HepG2 (cell line): ENCODE measurements at regions not wholly inside any gene's neighbourhood (a gene's known extent, or its start where the extent isn't known, plus 50 kb on each side); places are given as distances from the start of the nearest gene placed in this dataset.

Experiments used
- ATAC-seq: fragments of 200-7000 bp; cut with Tn5 transposase; 3 replicates; pipeline ENCODE4 v1.9.1; 2020; ENCODE audit warnings: mild to moderate bottlenecking, moderate library complexity
- BruUV-seq: library from RNA; stranded (reverse); fragments of 400-500 nt; replicated peaks from 2 replicates; lab custom pipeline; 2021; lab: Mats Ljungman, UMichigan
- CTCF ChIA-PET: fragments of 300-600 bp; formaldehyde crosslinking; extraction: SDS; loops from one replicate; lab custom pipeline; 2021; ENCODE audit warnings: low total read pairs, inconsistent platforms, low intra/inter-chr PET ratio; lab: Yijun Ruan, JAX
- POLR2A ChIA-PET: fragments of 350-600 bp; sonication (Branson Sonifier 250); formaldehyde crosslinking; loops from one replicate; lab custom pipeline; 2020; ENCODE audit warnings: antibody characterized with exemption, inconsistent platforms; lab: Yijun Ruan, JAX
- DNase-seq: peaks from one replicate; pipeline ENCODE4 v3.0.0-alpha.2; 2015; ENCODE audit warnings: low spot score
- FAIRE-seq: peaks from 3 replicates; lab custom pipeline; 2011; peaks lifted over from hg19 to GRCh38; lab: Jason Lieb, UNC
- H2AFZ ChIP-seq: one replicate; pipeline ENCODE4 v1.6.1; 2011; ENCODE audit warnings: low read length, inconsistent platforms
- H3K27ac ChIP-seq: fragments of 300-600 bp; 3 replicates; pipeline ENCODE4 v1.8.0; 2011; ENCODE audit warnings: mixed run types, mild to moderate bottlenecking, mixed read lengths, low read length, inconsistent platforms; ENCODE audit not compliant: insufficient read depth; ENCODE audit errors: extremely low read length
- H3K27me3 ChIP-seq, 2 experiments: fragments of 200-600 bp in 1 of 2; 2 replicates in 1 of 2; 3 replicates in 1 of 2; pipeline versions ENCODE4 v1.6.0 to v1.8.0; 2011; ENCODE audit warnings: low read length in 2 of 2, mild to moderate bottlenecking in 2 of 2, moderate library complexity in 2 of 2, inconsistent platforms in 1 of 2; ENCODE audit not compliant: insufficient read depth in 2 of 2, control insufficient read depth in 1 of 2
- H3K36me3 ChIP-seq, 2 experiments: fragments of 200-600 bp in 1 of 2; replicated peaks in 1 of 2; 2 replicates in 1 of 2; 3 replicates in 1 of 2; pipeline versions ENCODE4 v1.5.1 to v1.8.0; 2011; ENCODE audit warnings: low read length in 2 of 2, inconsistent platforms in 1 of 2; ENCODE audit not compliant: insufficient read depth in 2 of 2, control insufficient read depth in 1 of 2
- H3K4me1 ChIP-seq: 2 replicates; pipeline ENCODE4 v1.5.1; 2012; ENCODE audit warnings: low read length, inconsistent platforms; ENCODE audit not compliant: insufficient read depth
- H3K4me2 ChIP-seq: 2 replicates; pipeline ENCODE4 v1.6.0; 2011; ENCODE audit warnings: low read depth, low read length, inconsistent platforms
- H3K4me3 ChIP-seq, 3 experiments: fragments of 200-600 bp in 1 of 3; sonication (generic), shearing (Covaris generic) in 1 of 3; replicated peaks in 1 of 3; 2 replicates each; pipeline ENCODE4 v1.5.1; 2011 to 2016; ENCODE audit warnings: low read length in 3 of 3, inconsistent platforms in 2 of 3, low read depth in 2 of 3, mild to moderate bottlenecking in 2 of 3, control low read depth in 1 of 3, mixed read lengths in 1 of 3; ENCODE audit not compliant: insufficient read depth in 1 of 3
- H3K79me2 ChIP-seq: one replicate; pipeline ENCODE4 v1.6.1; 2011; ENCODE audit warnings: low read length, inconsistent platforms; ENCODE audit not compliant: insufficient read depth
- H3K9ac ChIP-seq: 2 replicates; pipeline ENCODE4 v1.6.0; 2011; ENCODE audit warnings: mild to moderate bottlenecking, low read depth, low read length, inconsistent platforms; ENCODE audit not compliant: insufficient read depth
- H3K9me3 ChIP-seq: 2 replicates; pipeline ENCODE4 v1.5.1; 2012; ENCODE audit warnings: mild to moderate bottlenecking, low read length
- H4K20me1 ChIP-seq: 2 replicates; pipeline ENCODE4 v1.6.0; 2011; ENCODE audit warnings: inconsistent platforms, mild to moderate bottlenecking, low read length, moderate library complexity; ENCODE audit not compliant: insufficient read depth
- CENPT ChIP-seq: sonication (generic); formaldehyde crosslinking; IDR thresholded peaks from 2 replicates; pipeline ENCODE4 v1.8.0; 2022; ENCODE audit warnings: low read depth, mild to moderate bottlenecking, moderate library complexity, missing genetic modification reagents
- CREBL2 ChIP-seq: sonication (generic); formaldehyde crosslinking; IDR thresholded peaks from 2 replicates; pipeline ENCODE4 v1.8.1; 2023; ENCODE audit warnings: missing genetic modification reagents, mild to moderate bottlenecking, borderline replicate concordance
- DRAP1 ChIP-seq: IDR thresholded peaks from 2 replicates; pipeline ENCODE4 v1.6.1; 2016; ENCODE audit warnings: missing genetic modification reagents, missing compliant biosample characterization
- FOXA1 ChIP-seq, 2 experiments: fragments of 450-650 bp in 1 of 2; sonication (generic) in 1 of 2; formaldehyde crosslinking in 1 of 2; IDR thresholded peaks; 2 replicates each; pipeline versions ENCODE4 v1.4.0 to v1.6.1; 2016 to 2020; ENCODE audit warnings: missing genetic modification reagents in 1 of 2
- HMG20B ChIP-seq: conservative IDR thresholded peaks from 2 replicates; pipeline ENCODE4 v1.6.1; 2016; ENCODE audit warnings: missing genetic modification reagents, missing compliant biosample characterization
- KDM1A ChIP-seq: IDR thresholded peaks from 2 replicates; pipeline ENCODE4 v1.6.1; 2016; ENCODE audit warnings: missing compliant biosample characterization
- NBN ChIP-seq: fragments of 450-650 bp; conservative IDR thresholded peaks from 2 replicates; pipeline ENCODE4 v1.6.1; 2017
- PLRG1 ChIP-seq: fragments of 450-650 bp; conservative IDR thresholded peaks from 2 replicates; pipeline ENCODE4 v1.6.1; 2016
- RAD51 ChIP-seq: fragments of 450-650 bp; IDR thresholded peaks from 2 replicates; pipeline ENCODE4 v1.6.1; 2016; ENCODE audit warnings: borderline replicate concordance
- TOPORS ChIP-seq: sonication (generic); formaldehyde crosslinking; IDR thresholded peaks from 2 replicates; pipeline ENCODE4 v1.8.0; 2023; ENCODE audit warnings: mild to moderate bottlenecking, missing genetic modification reagents
- U2AF2 ChIP-seq: fragments of 200-400 bp; formaldehyde crosslinking; IDR thresholded peaks from 2 replicates; pipeline ENCODE4 v1.6.1; 2017; ENCODE audit warnings: low read depth, mild to moderate bottlenecking, low read length
- ZNF317 ChIP-seq: sonication (generic); formaldehyde crosslinking; IDR thresholded peaks from 2 replicates; pipeline ENCODE4 v1.5.0; 2020; ENCODE audit warnings: mild to moderate bottlenecking, missing genetic modification reagents
- ZNF614 ChIP-seq: IDR thresholded peaks from 2 replicates; pipeline ENCODE4 v1.6.1; 2018; ENCODE audit warnings: missing biosample characterization, missing genetic modification reagents, inconsistent platforms, borderline replicate concordance
- ZNF839 ChIP-seq: sonication (generic); formaldehyde crosslinking; IDR thresholded peaks from 2 replicates; pipeline ENCODE4 v1.4.0; 2020; ENCODE audit warnings: missing genetic modification reagents, mild to moderate bottlenecking, borderline replicate concordance
- WGBS: methylation state at CpG from one replicate; pipeline ENCODE4 v1.1.6; 2017; ENCODE audit warnings: low lambda C conversion rate; 5-methylcytosine and 5-hydroxymethylcytosine counted together
- in situ Hi-C: cut with HindIII; loops from 2 replicates; pipeline ENCODE4 v1.10.0; 2017; ENCODE audit warnings: low pct_unique_long_range_greater_than_20kb; ENCODE audit not compliant: extremely low pct_ligation_motif_present
- intact Hi-C: fragments of 100-400 bp; cut with micrococcal nuclease; formaldehyde crosslinking; loops from one replicate; pipeline ENCODE4 v1.10.0; 2022; ENCODE audit not compliant: unreplicated experiment

- CTCF ChIA-PET, result no interaction called here
- TF ChIP-seq NBN, result no peak
- TF ChIP-seq CREBL2 (CRISPR knock-in tag), result no peak
- TF ChIP-seq ZNF317, result no peak
- no peak for TF ChIP-seq CENPT (CRISPR knock-in tag)
- no peak for TF ChIP-seq DRAP1
- TF ChIP-seq ZNF839 (CRISPR knock-in tag), result no peak
- TF ChIP-seq KDM1A (CRISPR knock-in tag), result no peak
- TF ChIP-seq U2AF2, result no peak
- no peak for TF ChIP-seq FOXA1 (IDR thresholded peaks at IDR 0.05)
- TF ChIP-seq FOXA1 (CRISPR knock-in tag; IDR thresholded peaks at IDR 0.05), result no peak
- TF ChIP-seq RAD51, result no peak
- no peak for TF ChIP-seq TOPORS (CRISPR knock-in tag)
- no peak for TF ChIP-seq ZNF614 (CRISPR knock-in tag)
- TF ChIP-seq HMG20B (CRISPR knock-in tag), result no peak
- no peak for TF ChIP-seq PLRG1
- H3K27ac ChIP-seq, result no peak overlapping the region
- H3K9ac ChIP-seq, result no peak overlapping the region
- H3K4me2 ChIP-seq, result no peak overlapping the region
- ATAC-seq (no peak), DNase-seq (no peak), FAIRE-seq (no peak)
- H3K79me2 ChIP-seq, result no peaks in the 10 kb centered on the region
- peaks cover 3 to 50% of the 10 kb centered on the region in 2 experiments; a peak in 3 of 5 replicates for H3K27me3 ChIP-seq
- in situ Hi-C loops, result no loop called here
- H2AFZ ChIP-seq, result no peak overlapping the region
- 72% methylated on average over 3 of the region's 3 CpGs for WGBS
- intact Hi-C loops, result no loop called here
- H3K4me1 ChIP-seq, result peaks cover 6% of the 10 kb centered on the region
- H3K9me3 ChIP-seq, result no peaks in the 10 kb centered on the region
- no peak overlapping the region for H3K4me3 ChIP-seq
- no peaks in the 10 kb centered on the region for H3K36me3 ChIP-seq
- no peaks in the 10 kb centered on the region for H4K20me1 ChIP-seq
- POLR2A ChIA-PET, result no interaction called here
- BruUV-seq, result no TSS peak
Measured at GRCh38 chr7:101749891-101750290, 67.5 kb upstream of the CUX1 start.
